Left lung (tissue), 4 donors: ENCODE measurements at regions not wholly inside any gene's neighbourhood (a gene's known extent, or its start where the extent isn't known, plus 50 kb on each side); places are given as distances from the start of the nearest gene placed in this dataset.
A peak's percentile ranks its signal among the peaks of the same experiment; 100 is the strongest.

ENCODE experiments used
- ATAC-seq: fragments of 200-7000 bp; cut with Tn5 transposase; one replicate; pipeline ENCODE4 v1.9.1; 2020; ENCODE audit warnings: moderate library complexity
- DNase-seq, 4 donors: peaks; one replicate each; pipeline ENCODE4 v3.0.0-alpha.2; 2013 to 2020
- H3K27ac ChIP-seq, 2 donors: fragments of 200-600 bp; sonication (generic) in 1 of 2; one replicate each; pipeline versions ENCODE4 v1.5.0 to v1.8.0; 2020 to 2021
- H3K27me3 ChIP-seq, 2 donors: fragments of 200-600 bp; sonication (generic) in 1 of 2; one replicate each; pipeline versions ENCODE4 v1.5.0 to v1.8.0; 2020 to 2021
- H3K36me3 ChIP-seq, 2 donors: fragments of 200-600 bp; sonication (generic) in 1 of 2; one replicate each; pipeline versions ENCODE4 v1.5.0 to v1.8.0; 2020 to 2021
- H3K4me1 ChIP-seq, 2 donors: fragments of 200-600 bp; one replicate each; pipeline ENCODE4 v1.8.0; 2021
- H3K4me3 ChIP-seq, 2 donors: fragments of 200-600 bp; sonication (generic) in 1 of 2; one replicate each; pipeline versions ENCODE4 v1.5.0 to v1.8.0; 2020 to 2021; ENCODE audit warnings: mild to moderate bottlenecking in 1 of 2
- H3K9me3 ChIP-seq, 2 donors: fragments of 200-600 bp; sonication (generic) in 1 of 2; one replicate each; pipeline versions ENCODE4 v1.5.0 to v1.8.0; 2020 to 2021
- intact Hi-C, 2 donors: fragments of 100-400 bp; cut with DNase I; formaldehyde crosslinking; loops; one replicate each; pipeline versions ENCODE4 v1.11.2 to v1.14.2; 2022
- TF ChIP-seq, protein P1 (sequence below), 2 donors: fragments of 200-600 bp; sonication (generic) in 1 of 2; IDR thresholded peaks; one replicate each; pipeline versions ENCODE4 v1.5.0 to v1.8.0; 2021; ENCODE audit warnings: antibody characterized with exemption in 2 of 2
- donor health status: DM: no; HTN: yes; CAD: no.
- donor health status: DM: no; HTN: no; CAD: no.

GRCh38 chr3:102095383-102095782 is 246.1 kb downstream of the NFKBIZ start:
- ATAC-seq (no peak), DNase-seq (no peak)
- intact Hi-C loops, result no loop called here
- Histone ChIP-seq H3K27ac (no peak overlapping the region), H3K4me1 (no peaks in the 10 kb centered on the region), H3K9me3 (no peaks in the 10 kb centered on the region), H3K4me3 (no peak overlapping the region), H3K27me3 (no peaks in the 10 kb centered on the region), H3K36me3 (no peaks in the 10 kb centered on the region)
- TF ChIP-seq, protein P1, sequence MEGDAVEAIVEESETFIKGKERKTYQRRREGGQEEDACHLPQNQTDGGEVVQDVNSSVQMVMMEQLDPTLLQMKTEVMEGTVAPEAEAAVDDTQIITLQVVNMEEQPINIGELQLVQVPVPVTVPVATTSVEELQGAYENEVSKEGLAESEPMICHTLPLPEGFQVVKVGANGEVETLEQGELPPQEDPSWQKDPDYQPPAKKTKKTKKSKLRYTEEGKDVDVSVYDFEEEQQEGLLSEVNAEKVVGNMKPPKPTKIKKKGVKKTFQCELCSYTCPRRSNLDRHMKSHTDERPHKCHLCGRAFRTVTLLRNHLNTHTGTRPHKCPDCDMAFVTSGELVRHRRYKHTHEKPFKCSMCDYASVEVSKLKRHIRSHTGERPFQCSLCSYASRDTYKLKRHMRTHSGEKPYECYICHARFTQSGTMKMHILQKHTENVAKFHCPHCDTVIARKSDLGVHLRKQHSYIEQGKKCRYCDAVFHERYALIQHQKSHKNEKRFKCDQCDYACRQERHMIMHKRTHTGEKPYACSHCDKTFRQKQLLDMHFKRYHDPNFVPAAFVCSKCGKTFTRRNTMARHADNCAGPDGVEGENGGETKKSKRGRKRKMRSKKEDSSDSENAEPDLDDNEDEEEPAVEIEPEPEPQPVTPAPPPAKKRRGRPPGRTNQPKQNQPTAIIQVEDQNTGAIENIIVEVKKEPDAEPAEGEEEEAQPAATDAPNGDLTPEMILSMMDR (IDR thresholded peaks at IDR 0.05), result no peak

- H3K9me3 ChIP-seq, result no peaks in the 10 kb centered on the region
- no peak overlapping the region for H3K4me3 ChIP-seq
- intact Hi-C loops, result no loop called here
- H3K4me1 ChIP-seq, result no peaks in the 10 kb centered on the region
- no peaks in the 10 kb centered on the region for H3K36me3 ChIP-seq
- TF ChIP-seq, protein P1 (IDR thresholded peaks at IDR 0.05), result no peak
- ATAC-seq, result no peak
- H3K27ac ChIP-seq, result no peak overlapping the region
- H3K27me3 ChIP-seq, result no peaks in the 10 kb centered on the region
- DNase-seq, result no peak
Measured at GRCh38 chr3:102096066-102096465, 246.8 kb downstream of the NFKBIZ start.

GRCh38 chr3:102098130-102098885 is 249.0 kb downstream of the NFKBIZ start:
- no peaks in the 10 kb centered on the region for H3K9me3 ChIP-seq
- DNase-seq (no peak), ATAC-seq (no peak)
- no peaks in the 10 kb centered on the region for H3K27me3 ChIP-seq
- no peaks in the 10 kb centered on the region for H3K36me3 ChIP-seq
- TF ChIP-seq, protein P1 (IDR thresholded peaks at IDR 0.05), result no peak
- H3K27ac ChIP-seq, result no peak overlapping the region
- intact Hi-C loops, result no loop called here
- no peak overlapping the region for H3K4me3 ChIP-seq
- H3K4me1 ChIP-seq, result no peaks in the 10 kb centered on the region

DNA sequence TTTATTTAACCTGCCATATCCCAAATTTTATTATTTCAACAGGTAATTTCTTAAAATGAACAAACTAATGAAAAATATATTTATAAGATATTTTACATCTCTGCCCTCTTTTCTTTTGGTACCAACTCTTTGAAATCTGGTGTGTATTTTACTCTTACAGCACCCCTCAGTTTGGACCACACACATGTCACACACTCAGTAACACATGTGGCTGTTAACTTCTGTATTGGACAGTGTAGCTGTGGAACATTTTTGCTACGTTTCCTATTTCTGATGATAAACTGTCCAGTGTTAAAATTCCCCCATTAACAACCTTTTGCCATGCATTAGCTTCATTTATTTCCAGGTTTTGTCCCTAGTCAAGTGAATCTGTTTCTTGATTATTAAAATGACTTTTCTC is 250.6 kb downstream of the NFKBIZ start:
- Histone ChIP-seq H3K27ac (no peak overlapping the region), H3K4me3 (no peak overlapping the region), H3K36me3 (no peaks in the 10 kb centered on the region), H3K27me3 (no peaks in the 10 kb centered on the region), H3K4me1 (peaks cover 0 to 2% of the 10 kb centered on the region in 2 donors), H3K9me3 (no peaks in the 10 kb centered on the region)
- TF ChIP-seq, protein P1 (IDR thresholded peaks at IDR 0.05), result no peak
- intact Hi-C loops, result no loop called here
- DNase-seq (no peak), ATAC-seq (no peak)

- ATAC-seq, result peak; percentile 50
- intact Hi-C loops, result no loop called here
- peaks cover 0 to 2% of the 10 kb centered on the region in 2 donors for H3K4me1 ChIP-seq
- no peaks in the 10 kb centered on the region for H3K36me3 ChIP-seq
- peaks cover 0 to 8% of the 10 kb centered on the region in 2 donors for H3K9me3 ChIP-seq
- DNase-seq, result no peak
- H3K27ac ChIP-seq, result no peak overlapping the region
- H3K27me3 ChIP-seq, result no peaks in the 10 kb centered on the region
- H3K4me3 ChIP-seq, result no peak overlapping the region
- TF ChIP-seq, protein P1 (IDR thresholded peaks at IDR 0.05), result no peak
Measured at GRCh38 chr3:102102394-102102793, 253.1 kb downstream of the NFKBIZ start.
